PFSK-1 (cell line): ENCODE measurements at regions not wholly inside any gene's neighbourhood (a gene's known extent, or its start where the extent isn't known, plus 50 kb on each side); places are given as distances from the start of the nearest gene placed in this dataset.

Experiments used
- FOXP2 ChIP-seq: optimal IDR thresholded peaks from 2 replicates; pipeline ENCODE3; 2011; ENCODE audit warnings: borderline replicate concordance, control low read depth, inconsistent platforms; ENCODE audit not compliant: insufficient read depth; ENCODE audit errors: extremely low read length, extremely low read depth
- POLR2AphosphoS5 ChIP-seq: IDR thresholded peaks from 2 replicates; pipeline ENCODE4 v1.6.1; 2012; ENCODE audit warnings: low read depth, mild to moderate bottlenecking, control low read depth, low read length, moderate library complexity
- REST ChIP-seq, 2 experiments: IDR thresholded peaks; 2 replicates each; pipeline versions ENCODE4 v1.6.1 to v1.8.0; 2011 to 2012; ENCODE audit warnings: low read depth in 2 of 2, low read length in 2 of 2, control low read depth in 1 of 2, inconsistent platforms in 1 of 2, mild to moderate bottlenecking in 1 of 2, moderate library complexity in 1 of 2; ENCODE audit not compliant: insufficient read depth in 1 of 2
- SIN3A ChIP-seq: IDR thresholded peaks from 2 replicates; pipeline ENCODE4 v1.6.1; 2012; ENCODE audit warnings: mild to moderate bottlenecking, low read length, moderate library complexity, borderline replicate concordance; ENCODE audit not compliant: insufficient read depth
- TAF1 ChIP-seq: IDR thresholded peaks from 2 replicates; pipeline ENCODE4 v1.6.1; 2012; ENCODE audit warnings: low read length, control low read depth, borderline replicate concordance; ENCODE audit not compliant: insufficient read depth

- TF ChIP-seq SIN3A = no peak
- no peak for TF ChIP-seq REST (IDR thresholded peaks at IDR 0.05; ENCODE audit: insufficient read depth in 1 of 2, low read depth in 2 of 2, low read length in 2 of 2)
- TF ChIP-seq POLR2AphosphoS5 = no peak
- no peak for TF ChIP-seq TAF1
- TF ChIP-seq FOXP2 = no peak
Measured at GRCh38 chr3:127394984-127395662, 107.3 kb upstream of the PRR20G start.

DNA sequence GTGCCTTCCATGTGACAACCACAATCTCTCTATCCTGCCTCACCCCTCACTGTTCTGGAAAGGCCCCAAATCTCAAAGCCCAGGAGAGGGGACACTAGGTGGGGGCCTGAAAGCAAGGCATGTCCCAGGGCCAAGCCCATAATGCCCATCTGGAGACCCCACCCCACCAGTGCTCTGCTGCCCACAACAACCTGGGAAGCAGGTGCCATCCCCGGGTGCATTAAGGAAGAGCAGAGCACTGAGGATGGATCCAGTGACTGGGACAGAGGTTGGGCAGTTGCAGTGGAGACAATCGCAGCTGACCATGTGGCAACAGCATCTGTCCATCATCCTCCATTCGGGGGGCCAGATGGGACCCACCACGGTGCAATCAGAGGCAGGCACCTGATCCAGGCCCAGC, 106.2 kb upstream of the PRR20G start:
- TF ChIP-seq FOXP2 (no peak), SIN3A (no peak), TAF1 (no peak), REST (IDR thresholded peaks at IDR 0.05; ENCODE audit: insufficient read depth in 1 of 2, low read depth in 2 of 2, low read length in 2 of 2) (no peak), POLR2AphosphoS5 (no peak)

DNA sequence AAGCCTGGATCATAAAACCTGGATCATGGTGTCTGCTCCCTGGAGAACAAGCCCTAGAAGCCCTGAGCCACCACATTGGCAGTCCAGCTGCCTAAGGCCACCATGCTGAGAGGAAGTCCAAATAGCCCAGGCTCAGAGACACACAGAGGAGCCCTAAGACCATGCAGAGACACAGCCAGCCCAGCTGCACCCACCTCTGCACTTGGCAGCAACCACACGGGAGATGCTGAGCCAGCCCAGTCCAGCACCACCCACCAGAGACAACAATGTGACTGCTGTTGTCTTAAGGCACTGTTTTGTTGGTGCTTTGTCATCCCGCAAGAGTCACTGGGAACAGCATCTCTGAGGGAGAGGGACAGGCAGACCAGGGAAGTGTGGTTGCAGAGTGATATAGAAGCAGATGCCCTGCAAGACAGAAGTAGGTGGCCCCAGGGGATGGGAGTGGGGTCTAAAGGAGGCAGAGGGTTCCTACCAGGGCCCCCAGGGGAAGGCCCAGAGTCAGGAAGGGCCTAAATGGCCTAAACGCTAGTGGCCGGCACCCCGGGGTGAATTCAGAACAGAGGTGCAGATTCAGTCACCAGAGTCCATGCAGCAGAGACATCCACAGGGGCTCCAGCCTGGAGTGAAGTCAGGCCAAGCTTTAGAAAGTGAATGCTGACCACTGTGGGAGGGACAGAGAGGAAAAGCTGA, 105.4 kb upstream of the PRR20G start:
- TF ChIP-seq FOXP2 = no peak
- TF ChIP-seq TAF1 = no peak
- TF ChIP-seq POLR2AphosphoS5 = no peak
- TF ChIP-seq SIN3A = no peak
- TF ChIP-seq REST (IDR thresholded peaks at IDR 0.05; ENCODE audit: insufficient read depth in 1 of 2, low read depth in 2 of 2, low read length in 2 of 2) = no peak

GRCh38 chr3:127392156-127392490, 104.3 kb upstream of the PRR20G start:
- TF ChIP-seq SIN3A = no peak
- TF ChIP-seq POLR2AphosphoS5 = no peak
- no peak for TF ChIP-seq FOXP2
- TF ChIP-seq TAF1 = no peak
- TF ChIP-seq REST (IDR thresholded peaks at IDR 0.05; ENCODE audit: insufficient read depth in 1 of 2, low read depth in 2 of 2, low read length in 2 of 2) = no peak
